ENCODE measurements at regions not wholly inside any gene's neighbourhood (a gene's known extent, or its start where the extent isn't known, plus 50 kb on each side); places are given as distances from the start of the nearest gene placed in this dataset.

DNA sequence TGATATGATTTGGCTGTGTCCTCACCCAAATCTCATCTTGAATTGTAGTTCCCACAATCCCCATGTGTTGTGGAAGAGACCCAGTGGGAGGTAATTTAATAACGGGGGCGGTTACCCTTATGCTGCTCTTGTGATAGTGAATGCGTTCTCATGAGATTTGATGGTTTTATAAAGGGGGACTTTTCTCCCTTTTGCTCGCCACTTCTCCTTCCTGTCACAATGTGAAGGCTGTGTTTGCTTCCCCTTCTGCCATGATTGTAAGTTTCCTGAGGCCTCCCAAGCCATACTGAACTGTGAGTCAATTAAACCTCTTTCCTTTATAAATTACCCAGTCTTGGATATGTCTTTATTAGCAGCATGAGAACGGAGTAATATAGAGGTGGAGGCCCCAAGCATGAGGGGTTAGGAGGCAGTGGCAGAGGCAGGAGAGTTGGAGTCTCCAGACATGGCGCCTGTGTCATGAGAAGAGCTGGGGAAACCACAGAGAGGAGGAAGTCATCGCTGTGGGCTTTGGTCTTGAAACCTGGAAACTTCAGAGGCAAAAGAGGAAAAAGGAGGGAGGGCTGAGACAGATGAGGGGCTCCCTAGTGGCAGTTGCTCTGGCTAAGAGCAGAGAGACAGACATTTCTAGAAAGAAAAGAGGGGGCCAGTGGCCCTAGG, 107.8 kb upstream of the VEPH1 start:
- TF ChIP-seq EZH2 (IDR thresholded peaks at IDR 0.05; ENCODE audit: insufficient read depth, poor library complexity, severe bottlenecking): no peak
- no peak for TF ChIP-seq EZH2phosphoT487 (IDR thresholded peaks at IDR 0.05; ENCODE audit: insufficient read depth, low read depth)
